CD4-positive, alpha-beta T cell treated with Interleukin-4 for 4 hours (primary cell): ENCODE measurements at regions not wholly inside any gene's neighbourhood (a gene's known extent, or its start where the extent isn't known, plus 50 kb on each side); places are given as distances from the start of the nearest gene placed in this dataset.

Experiments used
- DNase-seq: peaks from one replicate; pipeline ENCODE4 v3.0.0-alpha.2; 2020

GRCh38 chr15:69826819-69827175 is 270.9 kb downstream of the TLE3 start:
- DNase-seq: no peak

- no peak for DNase-seq
Observed at GRCh38 chr15:69827751-69828150, 270.0 kb downstream of the TLE3 start.

- no peak for DNase-seq
Observed at GRCh38 chr15:69828181-69828828, 269.4 kb downstream of the TLE3 start.

GRCh38 chr15:69829974-69830373 is 267.7 kb downstream of the TLE3 start:
- DNase-seq: no peak

- DNase-seq: no peak
Observed at GRCh38 chr15:69830430-69830829, 267.3 kb downstream of the TLE3 start.

- no peak for DNase-seq
Observed at GRCh38 chr15:69830876-69831275, 266.8 kb downstream of the TLE3 start.

- DNase-seq: no peak
Observed at GRCh38 chr15:69834267-69834666, 263.4 kb downstream of the TLE3 start.

GRCh38 chr15:69834761-69835160 is 263.0 kb downstream of the TLE3 start:
- no peak for DNase-seq

- no peak for DNase-seq
Observed at GRCh38 chr15:69836048-69836447, 261.7 kb downstream of the TLE3 start.

GRCh38 chr15:69836526-69837230 is 261.0 kb downstream of the TLE3 start:
- DNase-seq: no peak

GRCh38 chr15:69838338-69838737 is 259.4 kb downstream of the TLE3 start:
- no peak for DNase-seq

- DNase-seq: no peak
Observed at GRCh38 chr15:69838994-69839393, 258.7 kb downstream of the TLE3 start.

GRCh38 chr15:69841113-69841828 is 256.4 kb downstream of the TLE3 start:
- no peak for DNase-seq

- DNase-seq: no peak
Observed at GRCh38 chr15:69842851-69843250, 254.9 kb downstream of the TLE3 start.

GRCh38 chr15:69843276-69843899 is 254.3 kb downstream of the TLE3 start:
- DNase-seq: no peak

- DNase-seq: no peak
Observed at GRCh38 chr15:69843900-69844304, 253.8 kb downstream of the TLE3 start.

- no peak for DNase-seq
Observed at GRCh38 chr15:69845159-69845558, 252.6 kb downstream of the TLE3 start.

- DNase-seq: no peak
Observed at GRCh38 chr15:69847625-69848024, 250.1 kb downstream of the TLE3 start.

GRCh38 chr15:69848096-69848495 is 249.6 kb downstream of the TLE3 start:
- DNase-seq: no peak

- no peak for DNase-seq
Observed at GRCh38 chr15:69848551-69849231, 249.0 kb downstream of the TLE3 start.

- DNase-seq: no peak
Observed at GRCh38 chr15:69849232-69849610, 248.5 kb downstream of the TLE3 start.

- no peak for DNase-seq
Observed at GRCh38 chr15:69852482-69852881, 245.2 kb downstream of the TLE3 start.

GRCh38 chr15:69852916-69853315 is 244.8 kb downstream of the TLE3 start:
- no peak for DNase-seq
